B cell (primary cell): ENCODE measurements at regions not wholly inside any gene's neighbourhood (a gene's known extent, or its start where the extent isn't known, plus 50 kb on each side); places are given as distances from the start of the nearest gene placed in this dataset.

Source experiments
- ATAC-seq: fragments of 200-7000 bp; cut with Tn5 transposase; one replicate; pipeline ENCODE4 v1.10.0; 2021; ENCODE audit warnings: low read depth, mild to moderate bottlenecking, moderate number of reproducible peaks, moderate library complexity
- CTCF ChIA-PET: fragments of 350-600 bp; sonication (Branson Sonifier 250); formaldehyde crosslinking; loops from one replicate; lab custom pipeline; 2021; ENCODE audit warnings: antibody characterized with exemption, inconsistent platforms; lab: Charles Lee
- POLR2A ChIA-PET: fragments of 350-600 bp; sonication (Branson Sonifier 250); formaldehyde crosslinking; loops from one replicate; lab custom pipeline; 2021; ENCODE audit warnings: antibody characterized with exemption; lab: Charles Lee
- DNase-seq: peaks from one replicate; pipeline ENCODE4 v3.0.0; 2013
- H2AFZ ChIP-seq: 2 replicates; pipeline ENCODE4 v1.6.1; 2012; ENCODE audit warnings: mild to moderate bottlenecking, low read depth, low read length; ENCODE audit not compliant: insufficient read depth, poor library complexity, severe bottlenecking
- H3K27ac ChIP-seq, 2 donors: 1 replicate in 1 of 2; 2 replicates in 1 of 2; pipeline ENCODE4 v1.5.1; 2012 to 2013; ENCODE audit warnings: low read length in 2 of 2, mild to moderate bottlenecking in 2 of 2, moderate library complexity in 1 of 2
- H3K27me3 ChIP-seq, 4 experiments: fragments of 200-600 bp in 1 of 4; sonication (generic) in 1 of 4; replicated peaks in 1 of 4; 1 replicate in 2 of 4; 2 replicates in 2 of 4; pipeline versions ENCODE4 v1.6.1 to v1.7.0; 2013 to 2016; ENCODE audit warnings: low read length in 3 of 4, mild to moderate bottlenecking in 2 of 4, mixed read lengths in 1 of 4, moderate library complexity in 1 of 4; ENCODE audit not compliant: insufficient read depth in 4 of 4, control insufficient read depth in 3 of 4; ENCODE audit errors: control extremely low read depth in 1 of 4
- H3K36me3 ChIP-seq, 2 experiments: replicated peaks in 1 of 2; 1 replicate in 1 of 2; 2 replicates in 1 of 2; pipeline versions ENCODE4 v1.6.1 to v1.7.1; 2013; ENCODE audit warnings: low read length in 1 of 2; ENCODE audit not compliant: insufficient read depth in 2 of 2, control insufficient read depth in 1 of 2; ENCODE audit errors: control extremely low read depth in 1 of 2, extremely low read depth in 1 of 2
- H3K4me1 ChIP-seq, 2 donors: fragments of 200-600 bp in 1 of 2; sonication (generic) in 1 of 2; 1 replicate in 1 of 2; 2 replicates in 1 of 2; pipeline versions ENCODE4 v1.5.1 to v1.6.1; 2013 to 2017; ENCODE audit warnings: low read length in 2 of 2; ENCODE audit not compliant: control insufficient read depth in 2 of 2, insufficient read depth in 2 of 2
- H3K4me2 ChIP-seq: replicated peaks from 2 replicates; pipeline ENCODE3; 2012; ENCODE audit warnings: mild to moderate bottlenecking, low read depth, low read length; ENCODE audit not compliant: poor library complexity, severe bottlenecking
- H3K4me3 ChIP-seq, 5 experiments: fragments of 200-600 bp in 1 of 5; sonication (generic) in 1 of 5; 1 replicate in 3 of 5; 2 replicates in 2 of 5; pipeline versions ENCODE4 v1.5.1 to v1.7.0; 2011 to 2016; ENCODE audit warnings: low read length in 4 of 5, mild to moderate bottlenecking in 4 of 5, low read depth in 2 of 5, control low read depth in 1 of 5, moderate library complexity in 1 of 5; ENCODE audit not compliant: insufficient read depth in 1 of 5; ENCODE audit errors: control extremely low read depth in 1 of 5, extremely low read depth in 1 of 5
- H3K79me2 ChIP-seq: fragments of 200-600 bp; sonication (generic); one replicate; pipeline ENCODE4 v1.6.0; 2016; ENCODE audit warnings: low read length; ENCODE audit not compliant: control insufficient read depth, insufficient read depth
- H3K9ac ChIP-seq: fragments of 200-600 bp; sonication (generic); 2 replicates; pipeline ENCODE4 v1.6.1; 2017; ENCODE audit warnings: mild to moderate bottlenecking, low read length, moderate library complexity
- H3K9me3 ChIP-seq, 3 donors: one replicate each; pipeline versions ENCODE4 v1.6.1 to v1.7.1; 2013; ENCODE audit warnings: low read length in 2 of 3; ENCODE audit not compliant: control insufficient read depth in 2 of 3, insufficient read depth in 1 of 3; ENCODE audit errors: control extremely low read depth in 1 of 3
- H4K20me1 ChIP-seq: 2 replicates; pipeline ENCODE4 v1.6.0; 2012; ENCODE audit warnings: mild to moderate bottlenecking, low read length; ENCODE audit not compliant: insufficient read depth, control insufficient read depth, poor library complexity, severe bottlenecking
- H3K27ac Mint-ChIP-seq: one replicate; pipeline ENCODE4 v1.8.0; 2021; ENCODE audit warnings: mixed read lengths
- H3K27me3 Mint-ChIP-seq: one replicate; pipeline ENCODE4 v1.8.0; 2021; ENCODE audit warnings: mixed read lengths
- H3K4me1 Mint-ChIP-seq: one replicate; pipeline ENCODE4 v1.8.0; 2021; ENCODE audit warnings: mixed read lengths
- H3K4me3 Mint-ChIP-seq: one replicate; pipeline ENCODE4 v1.8.0; 2021; ENCODE audit warnings: mixed read lengths
- H3K9me3 Mint-ChIP-seq: one replicate; pipeline ENCODE4 v1.8.0; 2022; ENCODE audit warnings: mixed read lengths; ENCODE audit not compliant: insufficient read depth
- EZH2 ChIP-seq: IDR thresholded peaks from 2 replicates; pipeline ENCODE4 v1.6.1; 2012; ENCODE audit warnings: borderline replicate concordance, low read depth, mild to moderate bottlenecking, moderate library complexity, low read length; ENCODE audit not compliant: insufficient read depth, poor library complexity, severe bottlenecking
- WGBS: methylation state at CpG from one replicate; pipeline ENCODE4 v1.1.5; 2013; ENCODE audit warnings: missing lambda C conversion rate; ENCODE audit not compliant: insufficient coverage; 5-methylcytosine and 5-hydroxymethylcytosine counted together
- intact Hi-C: fragments of 100-400 bp; cut with micrococcal nuclease; formaldehyde crosslinking; loops from one replicate; pipeline ENCODE4 v1.10.0; 2022
- TF ChIP-seq, protein P1 (sequence below): fragments of 200-600 bp; IDR thresholded peaks from one replicate; pipeline ENCODE4 v1.8.0; 2022; ENCODE audit warnings: antibody characterized with exemption, mild to moderate bottlenecking

DNA sequence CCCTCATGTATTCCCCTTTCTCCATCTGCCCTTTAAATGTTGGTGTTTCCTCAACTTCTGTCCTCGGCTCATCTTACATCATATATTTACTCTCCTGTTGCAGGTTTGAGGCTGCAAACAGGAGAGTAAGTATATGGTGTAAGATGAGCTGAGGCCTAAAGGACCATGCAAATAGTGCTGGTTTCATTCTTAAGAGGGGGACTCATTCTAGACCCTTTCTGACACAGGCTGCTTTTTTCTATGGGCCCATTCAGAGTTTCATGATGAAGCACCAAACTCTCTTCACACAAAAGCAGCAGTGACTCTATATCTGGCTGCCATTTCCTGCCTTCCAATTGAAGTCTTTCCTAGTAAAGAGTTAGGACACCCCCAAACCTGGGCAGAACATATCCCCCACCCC, 218.5 kb downstream of the PHLDA1 start:
- no peak overlapping the region for H3K4me3 Mint-ChIP-seq
- TF ChIP-seq, protein P1, sequence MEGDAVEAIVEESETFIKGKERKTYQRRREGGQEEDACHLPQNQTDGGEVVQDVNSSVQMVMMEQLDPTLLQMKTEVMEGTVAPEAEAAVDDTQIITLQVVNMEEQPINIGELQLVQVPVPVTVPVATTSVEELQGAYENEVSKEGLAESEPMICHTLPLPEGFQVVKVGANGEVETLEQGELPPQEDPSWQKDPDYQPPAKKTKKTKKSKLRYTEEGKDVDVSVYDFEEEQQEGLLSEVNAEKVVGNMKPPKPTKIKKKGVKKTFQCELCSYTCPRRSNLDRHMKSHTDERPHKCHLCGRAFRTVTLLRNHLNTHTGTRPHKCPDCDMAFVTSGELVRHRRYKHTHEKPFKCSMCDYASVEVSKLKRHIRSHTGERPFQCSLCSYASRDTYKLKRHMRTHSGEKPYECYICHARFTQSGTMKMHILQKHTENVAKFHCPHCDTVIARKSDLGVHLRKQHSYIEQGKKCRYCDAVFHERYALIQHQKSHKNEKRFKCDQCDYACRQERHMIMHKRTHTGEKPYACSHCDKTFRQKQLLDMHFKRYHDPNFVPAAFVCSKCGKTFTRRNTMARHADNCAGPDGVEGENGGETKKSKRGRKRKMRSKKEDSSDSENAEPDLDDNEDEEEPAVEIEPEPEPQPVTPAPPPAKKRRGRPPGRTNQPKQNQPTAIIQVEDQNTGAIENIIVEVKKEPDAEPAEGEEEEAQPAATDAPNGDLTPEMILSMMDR = no peak
- TF ChIP-seq EZH2 = no peak

DNA sequence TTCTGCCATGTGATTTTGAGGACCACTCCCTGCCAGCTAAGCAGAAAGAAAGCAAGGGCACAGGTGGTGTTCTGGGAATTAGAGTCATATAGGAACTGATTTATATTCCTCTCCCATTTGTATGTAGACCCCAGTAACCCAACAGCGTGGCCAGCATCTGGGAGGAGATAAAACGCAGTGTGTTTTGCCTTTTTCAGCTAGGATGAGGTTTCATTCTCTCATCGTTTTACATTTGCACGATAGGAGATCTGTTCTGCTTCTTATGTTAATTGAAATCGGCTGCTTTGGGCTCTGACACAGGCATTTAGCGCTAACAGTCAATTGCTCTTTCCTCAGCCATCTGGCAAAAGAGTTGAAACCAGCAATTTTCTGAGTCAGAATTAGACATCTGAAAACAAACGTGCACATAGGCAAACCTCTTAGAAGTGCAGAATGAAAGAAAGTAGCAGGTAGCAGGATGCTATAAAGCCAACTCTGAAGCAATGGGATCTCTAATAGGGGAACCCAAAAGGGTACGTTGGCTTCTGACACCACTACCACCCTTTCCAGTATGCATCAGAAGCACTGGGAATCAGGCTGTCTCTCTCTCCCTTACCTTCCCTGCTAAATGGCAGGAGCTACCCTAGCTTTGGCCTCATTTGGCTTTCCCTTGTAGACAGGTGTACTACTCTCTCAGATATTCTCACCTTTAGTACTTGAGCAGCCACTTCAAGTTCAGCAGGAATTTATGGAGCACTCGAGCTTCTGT, 219.1 kb downstream of the PHLDA1 start:
- intact Hi-C loops = no loop called here
- no peak for TF ChIP-seq EZH2
- TF ChIP-seq, protein P1 = no peak
- no peak overlapping the region for H3K4me2 ChIP-seq
- no peaks in the 10 kb centered on the region for H4K20me1 ChIP-seq
- 80% methylated on average over 8 of the region's 9 CpGs for WGBS
- Mint-ChIP-seq H3K27me3 (peaks cover 6% of the 10 kb centered on the region), H3K9me3 (peaks cover 2% of the 10 kb centered on the region), H3K4me3 (no peak overlapping the region), H3K4me1 (peaks cover 17% of the 10 kb centered on the region), H3K27ac (no peak overlapping the region)
- peaks cover 11 to 12% of the 10 kb centered on the region in 2 donors for H3K4me1 ChIP-seq
- H3K36me3 ChIP-seq = no peaks in the 10 kb centered on the region
- CTCF ChIA-PET = no interaction called here
- H2AFZ ChIP-seq = no peak overlapping the region
- H3K27ac ChIP-seq = no peak overlapping the region
- H3K9ac ChIP-seq = no peak overlapping the region
- DNase-seq = no peak
- H3K9me3 ChIP-seq = no peaks in the 10 kb centered on the region
- ATAC-seq = no peak
- no peak overlapping the region for H3K4me3 ChIP-seq
- no peaks in the 10 kb centered on the region for H3K79me2 ChIP-seq
- H3K27me3 ChIP-seq = no peaks in the 10 kb centered on the region
- POLR2A ChIA-PET = no interaction called here

More for the DNA sequence above, 218.5 kb downstream of the PHLDA1 start:
- H3K9me3 ChIP-seq = no peaks in the 10 kb centered on the region
- ATAC-seq = no peak
- H3K9ac ChIP-seq = no peak overlapping the region
- intact Hi-C loops = no loop called here
- H3K27ac ChIP-seq = no peak overlapping the region
- H3K79me2 ChIP-seq = no peaks in the 10 kb centered on the region
- DNase-seq = no peak
- H2AFZ ChIP-seq = no peak overlapping the region
- no peaks in the 10 kb centered on the region for H3K36me3 ChIP-seq
- CTCF ChIA-PET = no interaction called here
- Mint-ChIP-seq H3K4me1 (peaks cover 17% of the 10 kb centered on the region), H3K9me3 (peaks cover 2% of the 10 kb centered on the region), H3K27me3 (peaks cover 6% of the 10 kb centered on the region), H3K27ac (no peak overlapping the region)
- no peaks in the 10 kb centered on the region for H4K20me1 ChIP-seq
- H3K27me3 ChIP-seq = no peaks in the 10 kb centered on the region
- H3K4me1 ChIP-seq = peaks cover 11 to 12% of the 10 kb centered on the region in 2 donors
- H3K4me3 ChIP-seq = no peak overlapping the region
- POLR2A ChIA-PET = no interaction called here
- WGBS = no CpG with 5 or more reads among the region's 1 CpG
- H3K4me2 ChIP-seq = no peak overlapping the region
